ENCODE measurements at regions not wholly inside any gene's neighbourhood (a gene's known extent, or its start where the extent isn't known, plus 50 kb on each side); places are given as distances from the start of the nearest gene placed in this dataset.
"Not testable (repeated sequence)": the region's sequence is repeated elsewhere in the genome, so short reads cannot be mapped to it uniquely, and the experiment has no call there.

GRCh38 chr12:5328669-5329517 is 103.0 kb upstream of the NTF3 start:
- Histone ChIP-seq H3K36me3 (ENCODE audit: control insufficient read depth, insufficient read depth, low read length) (no peaks in the 10 kb centered on the region), H3K4me3 (ENCODE audit: low read depth, low read length) (no peak overlapping the region), H3K27me3 (ENCODE audit: control insufficient read depth, insufficient read depth, low read length) (no peaks in the 10 kb centered on the region)
- FAIRE-seq (no peak), DNase-seq (ENCODE audit: low read depth) (peak; percentile 66)
- no peak for TF ChIP-seq CTCF (IDR thresholded peaks at IDR 0.05; ENCODE audit: insufficient read depth, low read length, severe bottlenecking)

DNA sequence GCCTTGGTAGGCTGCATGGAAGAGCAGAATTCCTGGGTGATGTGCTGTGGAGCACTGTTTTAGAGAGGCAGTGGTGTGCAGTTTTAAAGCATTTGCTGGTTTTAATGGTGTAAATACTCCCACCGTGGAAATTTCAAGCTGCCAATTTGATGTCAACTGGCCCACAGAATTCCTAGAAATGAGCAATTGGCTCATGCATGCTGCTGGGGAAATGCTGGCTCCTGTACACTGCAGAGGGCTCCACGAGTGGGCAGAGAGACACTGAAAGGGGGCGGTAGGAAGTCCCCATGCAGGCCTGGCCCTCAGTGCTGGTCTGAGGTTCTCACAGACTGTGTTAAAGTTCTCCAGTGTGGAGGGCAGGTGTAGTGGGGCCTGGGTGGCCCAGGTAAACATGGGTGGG is 99.4 kb upstream of the NTF3 start:
- H3K27me3 ChIP-seq (ENCODE audit: control insufficient read depth, insufficient read depth, low read length) = no peaks in the 10 kb centered on the region
- no peaks in the 10 kb centered on the region for H3K36me3 ChIP-seq (ENCODE audit: control insufficient read depth, insufficient read depth, low read length)
- DNase-seq (ENCODE audit: low read depth) (no peak), FAIRE-seq (no peak)
- no peak for TF ChIP-seq CTCF (IDR thresholded peaks at IDR 0.05; ENCODE audit: insufficient read depth, low read length, severe bottlenecking)
- no peak overlapping the region for H3K4me3 ChIP-seq (ENCODE audit: low read depth, low read length)

DNA sequence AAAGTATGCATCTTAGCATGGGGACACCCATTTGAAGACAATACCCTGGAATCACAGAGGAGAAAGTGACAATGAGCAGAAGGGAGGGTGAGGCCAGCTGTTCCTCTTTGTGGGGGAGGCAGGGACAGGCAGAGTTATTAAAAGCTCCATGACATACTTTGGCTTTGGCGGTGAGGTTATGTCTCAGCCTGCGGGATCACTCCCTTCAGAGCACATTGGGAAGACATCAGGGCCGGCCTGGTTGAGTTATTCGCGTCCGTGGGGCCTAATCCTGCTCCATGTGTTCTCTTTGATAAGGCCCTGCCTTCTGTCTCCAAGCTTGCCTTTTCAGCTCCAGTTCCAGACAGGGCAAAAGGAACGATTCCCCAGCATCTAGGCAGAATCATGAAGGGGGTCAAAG is 98.8 kb upstream of the NTF3 start:
- Histone ChIP-seq H3K4me3 (ENCODE audit: low read depth, low read length) (no peak overlapping the region), H3K27me3 (ENCODE audit: control insufficient read depth, insufficient read depth, low read length) (no peaks in the 10 kb centered on the region), H3K36me3 (ENCODE audit: control insufficient read depth, insufficient read depth, low read length) (no peaks in the 10 kb centered on the region)
- DNase-seq (ENCODE audit: low read depth) (no peak), FAIRE-seq (no peak)
- no peak for TF ChIP-seq CTCF (IDR thresholded peaks at IDR 0.05; ENCODE audit: insufficient read depth, low read length, severe bottlenecking)

DNA sequence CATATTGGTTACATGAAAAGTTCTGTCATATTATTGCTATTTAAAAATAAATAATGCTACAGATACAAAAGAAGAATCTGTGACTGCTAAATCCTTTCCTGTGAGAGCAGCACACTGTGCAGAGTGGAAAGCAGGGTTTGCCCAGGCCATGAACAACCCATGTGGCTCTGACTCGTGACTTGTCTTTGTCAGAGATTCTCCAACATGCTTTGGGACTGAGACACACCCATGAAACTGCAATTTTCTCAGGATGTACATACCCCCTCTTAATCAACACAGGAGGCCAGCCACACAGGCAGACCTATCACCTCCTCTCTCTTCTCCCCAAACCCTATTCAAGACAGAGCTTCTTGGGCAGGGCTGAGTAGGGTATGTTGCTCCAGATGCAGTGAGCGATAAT is 96.8 kb upstream of the NTF3 start:
- Histone ChIP-seq H3K36me3 (ENCODE audit: control insufficient read depth, insufficient read depth, low read length) (no peaks in the 10 kb centered on the region), H3K4me3 (ENCODE audit: low read depth, low read length) (no peak overlapping the region), H3K27me3 (ENCODE audit: control insufficient read depth, insufficient read depth, low read length) (no peaks in the 10 kb centered on the region)
- no peak for TF ChIP-seq CTCF (IDR thresholded peaks at IDR 0.05; ENCODE audit: insufficient read depth, low read length, severe bottlenecking)
- FAIRE-seq (peak; percentile 23), DNase-seq (ENCODE audit: low read depth) (peak; percentile 69)

- H3K36me3 ChIP-seq (ENCODE audit: control insufficient read depth, insufficient read depth, low read length); FAIRE-seq; H3K4me3 ChIP-seq (ENCODE audit: low read depth, low read length); DNase-seq (ENCODE audit: low read depth); H3K27me3 ChIP-seq (ENCODE audit: control insufficient read depth, insufficient read depth, low read length): not testable (repeated sequence)
Measured at GRCh38 chr12:5341086-5341485, 90.8 kb upstream of the NTF3 start.

- Histone ChIP-seq H3K4me3 (ENCODE audit: low read depth, low read length) (no peak overlapping the region), H3K27me3 (ENCODE audit: control insufficient read depth, insufficient read depth, low read length) (no peaks in the 10 kb centered on the region), H3K36me3 (ENCODE audit: control insufficient read depth, insufficient read depth, low read length) (no peaks in the 10 kb centered on the region)
- TF ChIP-seq CTCF (IDR thresholded peaks at IDR 0.05; ENCODE audit: insufficient read depth, low read length, severe bottlenecking) = no peak
- DNase-seq (ENCODE audit: low read depth) (no peak), FAIRE-seq (no peak)
Measured at GRCh38 chr12:5343711-5344110, 88.2 kb upstream of the NTF3 start.
